HG03520 (cell line): ENCODE measurements at regions not wholly inside any gene's neighbourhood (a gene's known extent, or its start where the extent isn't known, plus 50 kb on each side); places are given as distances from the start of the nearest gene placed in this dataset.

Experiments
- ATAC-seq: cut with Tn5 transposase; IDR thresholded peaks from one replicate; pipeline ENCODE4 v1.9.1; 2021; ENCODE audit warnings: mild to moderate bottlenecking, moderate library complexity; ENCODE audit not compliant: unreplicated experiment

DNA sequence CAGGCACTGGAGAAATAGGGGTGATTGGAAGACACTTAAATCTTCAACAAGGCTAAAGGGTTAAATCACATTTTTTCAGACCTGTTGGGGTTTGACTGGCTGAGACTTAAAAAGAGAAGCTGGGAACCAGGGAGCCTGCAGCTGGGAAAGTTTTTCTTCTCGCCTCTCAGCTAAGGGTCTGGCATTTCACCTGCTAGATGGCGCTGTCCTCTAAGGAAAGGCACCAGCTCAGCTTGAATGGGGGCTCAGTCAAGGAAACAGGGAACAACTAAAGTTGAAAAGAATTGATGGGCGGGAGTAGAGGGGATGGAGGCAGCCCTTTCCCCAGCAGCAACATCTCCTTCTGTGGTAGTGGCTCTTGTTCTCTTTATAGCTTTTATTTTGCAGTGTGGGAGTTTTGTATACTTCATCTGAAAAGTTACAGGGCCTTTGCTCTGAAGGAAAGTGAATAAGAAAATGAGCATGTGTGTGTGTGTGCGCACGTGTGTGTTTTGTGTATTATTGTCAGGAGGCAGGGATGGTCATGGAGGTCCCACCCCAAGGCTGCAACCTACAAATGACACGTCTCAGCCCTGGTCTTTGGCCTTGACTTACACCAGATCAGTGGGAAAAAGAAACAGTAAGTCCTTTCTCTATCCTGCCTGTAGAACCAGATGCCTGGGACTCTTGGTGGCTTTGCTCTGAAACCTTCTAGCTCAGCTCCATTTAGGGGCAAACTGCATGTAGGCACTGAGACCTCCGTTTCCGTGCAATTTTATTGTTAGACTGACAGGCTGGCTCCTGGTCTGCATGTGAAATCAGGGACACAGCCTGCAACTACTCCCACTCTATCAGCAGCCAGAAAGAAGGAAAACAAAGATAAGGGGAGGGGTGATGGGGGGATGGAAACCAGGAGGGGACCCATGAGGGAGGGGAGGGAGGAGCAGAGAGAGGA is 316.2 kb upstream of the CLINT1 start:
- ATAC-seq, result no peak

DNA sequence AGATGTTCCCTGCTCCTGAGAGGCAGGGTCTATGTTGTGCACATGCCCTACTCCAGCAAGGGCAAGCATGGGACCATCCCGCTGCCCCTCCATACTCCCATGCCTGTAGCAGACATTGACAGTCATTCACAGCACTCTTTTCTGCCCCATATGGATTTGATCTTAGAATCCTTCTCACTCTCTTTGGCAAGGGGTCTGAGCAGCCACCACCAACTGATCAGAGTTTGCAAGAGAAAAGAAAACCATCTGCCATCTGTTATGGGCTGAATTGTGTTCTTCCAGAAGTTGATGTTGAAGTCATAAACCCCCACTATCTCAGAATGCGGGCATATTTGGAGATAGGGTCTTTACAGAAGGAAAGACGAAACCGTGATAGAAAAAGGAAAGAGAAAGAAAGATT is 315.1 kb upstream of the CLINT1 start:
- no peak for ATAC-seq

DNA sequence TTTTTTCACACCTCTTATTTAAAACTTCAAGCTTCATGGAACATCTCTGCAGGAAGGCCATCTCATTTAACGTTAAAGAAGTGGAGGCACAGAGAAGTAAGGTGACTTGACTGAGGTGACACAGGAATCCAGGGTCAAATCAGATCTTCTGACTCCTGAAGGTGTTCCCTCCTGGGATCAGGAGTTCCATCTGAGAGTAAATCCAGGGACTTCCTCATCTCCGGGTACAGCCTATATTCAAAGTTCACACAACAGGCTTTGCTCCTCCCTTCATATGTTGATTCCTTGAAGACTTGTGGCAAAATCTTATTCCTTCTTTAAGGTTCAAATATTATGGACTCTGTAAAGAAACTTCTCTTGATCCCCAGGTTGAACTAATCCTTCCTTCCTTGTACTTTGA is 313.1 kb upstream of the CLINT1 start:
- ATAC-seq, result no peak

DNA sequence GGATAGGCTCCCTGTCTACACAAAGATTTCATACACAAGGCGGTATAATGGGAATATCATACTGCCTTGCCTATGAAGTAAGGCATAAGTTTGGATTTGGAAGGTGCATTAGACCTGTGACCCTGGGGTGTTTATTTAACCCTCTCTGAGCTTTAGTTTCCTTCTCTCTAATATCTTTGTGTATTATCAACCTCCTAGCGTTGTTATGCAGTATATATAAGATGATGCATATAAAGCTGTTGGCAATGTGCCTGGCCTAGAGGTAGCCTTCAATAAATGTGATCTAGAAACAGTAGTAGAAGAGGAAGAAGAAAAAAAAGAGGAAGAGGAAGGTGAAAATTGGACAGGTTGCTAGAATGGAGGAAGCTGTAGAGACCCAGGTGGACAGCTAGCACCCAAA is 311.6 kb upstream of the CLINT1 start:
- no peak for ATAC-seq

DNA sequence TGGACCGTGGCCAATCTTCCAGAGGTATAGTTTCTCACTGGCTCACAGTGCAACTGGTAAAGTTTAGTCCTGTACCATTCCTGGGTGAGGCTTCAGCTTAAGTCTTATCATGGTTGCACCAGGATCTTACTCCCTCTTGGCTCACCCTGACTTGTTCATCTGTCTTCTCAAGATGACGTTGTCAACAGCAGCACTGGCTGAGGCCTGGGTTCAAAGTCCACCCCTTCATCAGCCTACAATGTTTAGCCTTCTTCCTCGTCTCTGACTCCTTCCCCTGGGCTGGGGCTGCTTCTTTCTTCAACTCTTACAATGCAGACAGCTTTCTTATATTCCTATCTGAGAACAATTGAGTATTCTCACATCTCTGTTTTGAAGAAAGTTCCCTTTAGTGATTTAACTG is 311.1 kb upstream of the CLINT1 start:
- no peak for ATAC-seq

DNA sequence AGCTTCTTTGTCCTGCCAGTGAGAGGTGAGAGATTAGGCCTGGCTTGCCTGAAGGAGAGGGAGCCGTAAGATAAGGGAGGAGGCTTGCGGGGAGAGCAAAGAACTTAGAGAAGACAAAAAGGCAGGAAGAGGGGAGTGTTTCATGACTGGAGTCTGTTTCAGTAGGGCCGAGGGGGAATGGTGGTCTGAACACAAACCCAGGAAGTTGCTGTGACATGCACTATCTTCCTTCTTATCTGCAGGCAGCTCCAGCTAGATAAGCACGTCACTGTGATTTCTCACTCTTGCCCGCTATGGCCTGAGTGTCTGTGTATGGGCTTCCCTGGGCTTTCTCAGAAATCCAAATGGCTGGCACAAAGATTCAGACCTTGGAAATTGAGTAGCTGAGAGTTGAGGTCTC is 307.5 kb upstream of the CLINT1 start:
- no peak for ATAC-seq

DNA sequence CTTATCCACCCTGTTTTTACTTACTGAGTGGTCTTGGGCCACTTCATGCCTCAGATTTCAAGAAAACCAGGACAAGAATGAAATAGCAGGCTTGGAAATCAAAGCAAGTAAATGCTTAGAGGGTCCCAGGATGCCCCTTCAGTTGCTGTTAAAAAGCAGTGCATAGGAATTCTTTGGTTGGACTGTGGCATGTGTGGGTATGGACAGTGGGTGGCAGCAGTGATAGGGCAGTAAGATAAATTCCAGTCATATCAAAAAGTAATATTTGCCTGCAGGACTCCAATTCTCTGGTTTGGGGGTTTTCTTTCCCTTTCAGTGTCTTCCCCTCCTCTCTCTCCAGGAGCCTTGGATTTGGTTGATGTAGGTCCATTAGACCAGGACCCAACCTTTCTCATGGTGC is 306.7 kb upstream of the CLINT1 start:
- no peak for ATAC-seq

DNA sequence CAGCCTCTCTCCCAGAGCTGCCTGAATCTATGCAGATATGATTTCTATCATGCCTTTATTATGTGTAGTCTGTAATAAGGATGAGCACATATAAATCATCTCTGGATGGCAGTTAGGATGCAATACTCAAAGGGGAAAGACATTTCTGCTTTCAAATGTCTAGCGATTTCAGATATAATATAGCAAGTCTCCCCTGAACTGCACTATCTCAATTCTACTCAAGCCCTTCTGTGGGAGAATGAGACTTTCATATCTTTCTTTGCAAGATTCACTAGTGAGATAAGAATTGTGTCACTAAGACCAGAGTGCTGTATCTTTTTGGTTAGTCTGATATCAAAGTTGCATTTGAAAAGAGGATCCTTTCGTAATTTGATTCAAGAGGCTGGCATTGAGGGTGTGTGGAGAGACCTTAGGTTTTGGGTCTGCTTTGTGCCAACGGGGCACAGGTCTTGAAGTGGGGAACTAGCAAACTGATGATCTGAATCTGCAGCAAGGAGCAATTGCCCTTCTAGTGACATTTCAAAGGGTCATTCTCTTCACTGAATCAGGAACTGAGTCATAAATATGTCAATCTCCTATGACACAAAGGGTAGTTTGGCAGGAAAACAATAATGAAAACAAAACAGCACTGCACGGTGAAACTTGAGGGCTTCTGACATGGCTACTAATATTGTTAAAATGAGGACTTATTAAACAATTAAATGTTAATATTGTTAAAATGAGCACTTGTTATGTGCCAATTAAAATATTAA is 305.5 kb upstream of the CLINT1 start:
- no peak for ATAC-seq

DNA sequence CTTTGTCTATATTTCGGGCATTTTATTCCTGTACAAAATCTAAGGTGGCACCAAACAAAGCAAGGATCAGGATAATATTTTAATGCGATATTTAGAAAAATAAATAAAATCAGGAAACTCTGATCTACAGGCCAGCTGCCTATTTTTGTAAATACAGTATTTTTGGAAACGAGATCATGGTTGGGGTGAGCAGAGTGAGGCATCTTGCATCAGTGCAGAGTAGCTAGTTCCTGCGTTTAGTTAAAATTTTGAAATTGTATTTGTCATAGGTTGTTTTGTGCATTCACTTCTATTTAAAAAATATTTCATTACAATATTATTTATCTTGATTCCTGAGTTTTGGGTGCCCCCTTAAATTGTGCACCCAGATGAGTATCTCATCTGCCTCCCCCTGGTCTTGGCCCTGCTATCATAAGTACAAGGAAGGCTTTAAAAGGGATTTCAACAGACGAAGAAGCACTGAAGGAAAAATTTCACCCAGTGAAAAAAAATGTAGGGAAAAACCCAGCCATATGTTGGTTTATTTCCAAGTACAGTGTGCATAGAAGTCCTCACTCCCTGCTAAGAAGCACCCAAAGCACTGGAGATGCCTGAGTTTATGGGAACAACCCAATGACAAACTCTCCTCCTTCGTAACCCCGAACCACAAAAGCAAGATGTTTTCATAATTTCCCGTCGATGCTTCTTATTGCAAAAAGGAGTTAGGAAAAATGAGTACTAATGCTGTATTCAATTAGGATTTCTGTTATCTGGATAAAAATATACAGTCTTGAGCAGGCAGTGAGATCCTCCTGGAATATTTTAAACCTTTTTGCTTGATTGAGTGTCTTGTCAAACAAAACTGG is 304.7 kb upstream of the CLINT1 start:
- no peak for ATAC-seq

DNA sequence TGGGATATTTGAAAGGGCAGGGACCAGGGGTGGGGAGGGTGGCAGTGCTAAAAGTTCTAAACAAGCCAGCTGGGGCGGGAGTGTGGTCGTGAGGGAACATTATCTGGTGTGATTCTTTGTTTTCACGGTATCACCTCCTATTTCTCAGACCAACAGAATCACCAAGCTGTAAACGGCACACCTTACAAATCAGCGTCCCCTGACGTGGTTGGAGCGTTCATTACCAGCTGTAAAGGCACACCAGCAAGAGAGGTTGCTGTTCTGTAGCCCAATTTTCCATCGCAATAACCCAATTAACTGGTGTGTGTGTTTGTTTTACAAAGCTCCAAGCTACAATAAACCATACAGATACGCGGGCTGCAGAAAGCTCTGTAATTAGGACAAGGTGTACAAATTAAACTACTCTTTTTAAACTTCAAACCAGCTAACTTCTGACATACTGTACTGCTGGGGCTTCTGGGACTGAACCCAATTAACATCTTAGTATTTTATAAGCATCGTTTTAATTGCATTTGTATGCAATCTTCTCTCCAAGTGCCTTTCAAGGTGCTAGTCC is 303.6 kb upstream of the CLINT1 start:
- ATAC-seq, result no peak

DNA sequence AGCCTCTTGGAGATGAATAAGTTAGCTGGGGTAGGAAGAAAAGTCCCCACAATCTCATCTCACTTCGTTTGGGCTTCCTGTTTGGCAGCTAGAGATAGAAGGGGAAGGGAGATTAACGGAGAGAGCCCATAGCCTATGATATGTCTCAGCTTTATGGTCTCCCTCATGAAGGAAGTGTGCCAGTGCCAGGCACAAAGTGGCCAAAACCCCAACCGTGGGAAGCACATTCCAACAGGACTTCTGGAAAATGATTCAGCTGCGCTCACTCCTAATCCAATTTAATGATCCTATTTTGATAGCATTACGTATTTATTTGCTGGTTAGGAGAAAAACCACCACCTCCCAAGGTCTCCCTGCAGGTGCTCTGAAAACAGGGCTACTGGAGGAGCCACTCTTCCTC is 303.1 kb upstream of the CLINT1 start:
- ATAC-seq, result no peak

DNA sequence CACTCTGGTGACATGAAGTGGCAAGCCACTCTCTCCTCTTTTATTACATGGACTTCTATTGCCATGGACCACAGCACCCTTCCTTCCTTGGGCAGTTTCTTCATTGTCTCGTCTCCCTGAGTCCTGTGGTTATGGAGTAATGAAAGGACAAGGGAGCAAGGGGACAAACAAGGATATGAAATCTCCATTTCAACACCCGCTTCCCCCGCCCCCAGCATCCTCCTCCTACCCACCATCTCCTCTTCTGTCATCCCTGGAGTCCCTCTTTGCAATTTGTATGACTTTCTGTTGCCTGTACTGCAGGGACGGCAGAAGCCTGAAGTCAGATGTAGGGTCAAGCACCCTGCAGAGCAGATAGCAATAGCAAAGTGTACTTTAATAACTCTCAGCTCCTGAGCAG is 300.7 kb upstream of the CLINT1 start:
- no peak for ATAC-seq

DNA sequence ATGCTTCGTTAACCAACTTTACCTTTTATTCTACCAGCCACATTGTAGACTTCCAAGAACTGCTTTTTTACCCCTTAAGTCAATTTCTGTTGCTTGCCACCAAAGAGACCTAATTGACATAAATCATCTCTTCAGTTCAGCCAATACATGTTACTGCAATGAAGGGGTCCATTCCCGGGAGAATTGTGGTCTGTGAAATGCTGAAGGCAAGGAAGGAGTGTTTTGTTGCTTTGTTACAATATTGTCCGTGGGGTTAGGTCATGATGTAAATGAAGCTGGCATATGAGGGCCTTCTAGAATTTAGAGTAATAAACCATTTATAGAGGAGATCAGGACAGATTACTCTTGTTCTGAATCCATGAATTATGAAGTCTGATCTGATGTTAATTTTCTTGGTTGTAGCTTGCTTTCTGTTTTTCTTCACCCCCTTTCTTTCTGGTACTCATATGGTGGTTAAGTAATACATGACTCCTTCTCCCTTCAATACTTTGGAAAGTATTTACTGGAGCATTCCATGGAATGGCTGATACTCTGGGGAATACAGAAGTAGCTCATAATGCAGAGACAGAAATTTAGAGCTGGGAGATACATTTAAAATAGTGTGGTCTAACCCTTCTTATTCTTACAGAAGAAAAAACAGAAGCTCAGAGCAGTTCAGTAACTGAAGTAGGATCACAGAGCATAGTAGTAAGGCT is 297.0 kb upstream of the CLINT1 start:
- no peak for ATAC-seq

DNA sequence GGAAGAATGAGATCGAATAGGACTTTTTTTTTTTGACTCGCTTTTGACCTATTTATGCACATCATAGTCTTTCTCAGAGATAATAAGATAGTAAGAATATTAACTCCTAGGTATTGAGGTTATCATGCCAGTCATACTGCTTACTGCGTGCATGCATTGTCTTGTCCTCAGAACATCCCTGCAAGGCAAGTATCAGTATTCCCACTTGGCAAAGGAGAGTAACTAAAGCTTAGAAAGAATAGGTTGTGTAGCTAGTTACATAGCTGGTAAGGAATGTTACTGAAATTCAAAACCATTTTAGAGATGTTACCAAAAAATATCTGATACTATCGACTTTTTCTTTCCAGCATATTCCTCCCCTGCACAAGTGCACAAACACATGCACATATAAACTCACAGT is 296.1 kb upstream of the CLINT1 start:
- ATAC-seq, result no peak

DNA sequence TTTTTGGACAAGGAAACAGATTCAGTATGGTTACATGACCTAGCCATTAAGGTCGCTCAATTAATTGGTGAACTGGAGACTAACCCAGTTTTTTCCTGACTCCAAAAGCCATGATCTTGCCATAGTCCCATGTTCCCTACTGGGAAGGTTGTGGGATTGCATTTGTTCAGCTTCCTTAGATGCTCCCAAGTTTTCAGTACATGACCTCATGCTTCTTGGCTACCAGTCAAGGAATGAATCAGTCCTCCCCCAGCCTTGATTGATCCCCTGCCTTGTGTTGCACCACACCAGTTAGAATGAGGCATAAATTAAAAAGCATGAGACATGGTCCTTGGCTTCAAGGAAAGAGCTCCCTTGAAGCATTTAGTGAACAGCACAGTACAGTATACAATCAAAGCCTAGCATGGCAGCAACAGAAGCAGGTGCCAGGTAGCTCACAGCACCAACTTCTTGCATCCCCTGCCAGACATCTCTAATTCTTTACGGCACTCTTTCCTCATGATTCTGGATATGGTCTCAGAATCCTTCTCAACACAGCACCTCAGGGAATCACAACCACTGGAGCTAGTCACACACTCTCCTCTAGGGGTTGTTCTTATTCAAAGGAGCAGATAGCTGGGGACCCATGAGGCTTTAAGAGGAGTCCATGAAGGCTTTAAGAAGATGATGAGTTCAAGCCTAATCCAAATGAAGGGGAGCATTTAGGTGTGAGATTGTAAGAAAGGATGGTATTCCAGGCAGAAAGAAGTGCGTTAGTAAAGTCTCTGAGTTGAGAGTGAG is 295.5 kb upstream of the CLINT1 start:
- no peak for ATAC-seq

DNA sequence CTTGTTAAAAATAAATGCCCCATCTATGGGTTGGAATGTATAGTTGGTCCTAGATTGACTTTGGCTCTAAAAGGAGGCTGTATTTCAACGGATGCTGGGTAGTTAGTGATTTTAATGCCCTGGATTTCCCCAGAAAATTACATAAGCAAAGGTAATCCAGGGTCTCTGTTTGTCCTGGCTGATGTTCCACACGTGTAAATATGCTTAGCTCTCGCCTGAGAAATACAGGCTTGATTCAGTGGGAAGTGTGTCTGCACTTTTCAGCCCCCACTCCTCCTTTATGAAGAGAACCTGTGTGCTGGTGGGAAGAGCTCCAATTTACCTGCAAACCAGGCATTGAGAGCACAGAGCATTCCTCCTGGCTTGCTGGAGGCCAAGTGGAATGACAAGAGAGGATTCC is 294.6 kb upstream of the CLINT1 start:
- no peak for ATAC-seq

DNA sequence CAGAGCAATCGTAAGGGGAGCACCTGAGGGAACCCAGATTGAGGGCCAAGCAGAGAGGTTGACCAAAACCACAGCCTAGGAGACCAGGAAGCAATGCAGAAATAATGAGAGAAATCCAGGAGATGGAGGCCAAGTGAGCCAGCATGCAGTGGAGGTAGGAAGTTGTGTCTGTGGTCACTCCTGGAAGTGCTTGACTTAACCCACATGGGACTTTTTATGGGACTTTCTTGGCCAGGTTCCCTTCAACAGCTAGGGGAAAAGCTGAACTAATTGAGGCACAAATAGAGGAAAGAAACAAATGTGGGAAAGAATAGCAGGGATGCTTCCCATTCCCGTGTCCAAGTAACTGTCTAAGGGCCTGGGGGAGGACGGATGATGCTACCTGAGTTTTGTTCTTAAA is 293.2 kb upstream of the CLINT1 start:
- ATAC-seq, result no peak

DNA sequence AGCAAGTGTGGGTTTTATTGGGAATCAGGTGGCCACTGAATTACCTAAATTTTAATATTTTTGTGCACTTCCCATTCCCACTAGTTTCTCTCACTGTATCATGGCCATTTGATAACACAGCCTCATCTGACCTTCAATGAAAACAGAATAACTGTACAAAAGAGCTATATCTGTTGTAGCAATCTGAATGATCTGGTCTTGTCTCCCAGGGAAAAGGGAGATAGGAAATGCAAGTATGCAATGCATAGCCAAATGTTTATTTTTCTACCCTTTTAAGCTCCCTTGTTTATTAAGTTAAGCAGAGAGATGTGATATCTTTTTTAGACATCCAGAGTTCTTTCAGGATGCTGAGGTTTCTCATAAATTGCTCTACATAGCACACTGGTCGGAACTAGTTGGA is 288.3 kb upstream of the CLINT1 start:
- no peak for ATAC-seq

DNA sequence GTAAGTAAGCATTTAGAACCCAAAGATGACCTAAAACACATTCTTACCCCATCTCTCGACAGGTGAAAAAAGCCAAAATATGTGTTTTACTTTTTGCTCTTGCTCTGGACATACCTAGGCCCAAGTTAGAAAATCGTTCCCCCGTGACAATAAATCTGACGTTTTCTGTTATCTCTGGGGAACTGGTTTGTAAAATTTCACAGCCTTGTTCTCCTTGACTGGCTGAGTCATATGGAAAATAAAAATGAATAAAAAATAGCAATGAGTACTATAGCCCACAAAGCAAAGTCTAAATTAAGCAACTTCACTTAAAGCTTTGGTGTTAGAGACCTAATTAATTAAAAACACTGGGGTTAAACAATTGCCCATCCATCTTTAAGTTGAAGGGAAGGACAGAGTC is 286.9 kb upstream of the CLINT1 start:
- ATAC-seq, result no peak

DNA sequence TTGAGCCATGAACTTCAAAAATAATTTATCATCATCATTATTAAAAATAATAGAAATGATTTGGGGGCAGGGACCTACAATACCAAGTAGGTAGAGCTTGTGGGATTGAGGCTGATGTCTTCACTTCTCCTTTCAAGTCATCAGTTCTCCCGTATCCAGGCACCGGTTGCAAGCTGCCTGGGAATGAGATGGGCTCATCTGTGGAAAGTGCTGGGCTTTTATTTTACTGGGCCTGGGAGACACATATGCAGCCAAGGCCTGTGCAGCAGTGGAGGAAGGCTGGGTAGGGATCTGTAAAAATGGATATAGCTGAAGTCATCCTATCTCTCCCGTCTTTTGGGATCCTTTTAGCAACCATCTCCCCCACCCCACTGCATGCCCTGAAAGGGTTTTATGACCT is 284.1 kb upstream of the CLINT1 start:
- ATAC-seq, result no peak
